HUES64 (cell line): ENCODE measurements at regions not wholly inside any gene's neighbourhood (a gene's known extent, or its start where the extent isn't known, plus 50 kb on each side); places are given as distances from the start of the nearest gene placed in this dataset.

Experiments used
- H3K27ac ChIP-seq: 2 replicates; pipeline ENCODE4 v1.7.0; 2013; ENCODE audit warnings: low read depth, low read length, inconsistent platforms
- H3K27me3 ChIP-seq: 2 replicates; pipeline ENCODE4 v1.6.1; 2013; ENCODE audit warnings: mild to moderate bottlenecking, low read length; ENCODE audit not compliant: insufficient read depth
- H3K36me3 ChIP-seq: 2 replicates; pipeline ENCODE4 v1.6.1; 2013; ENCODE audit warnings: mild to moderate bottlenecking, low read length; ENCODE audit not compliant: insufficient read depth
- H3K4me1 ChIP-seq: 2 replicates; pipeline ENCODE4 v1.6.1; 2013; ENCODE audit warnings: mild to moderate bottlenecking, low read length, moderate library complexity; ENCODE audit not compliant: insufficient read depth
- H3K4me3 ChIP-seq: 2 replicates; pipeline ENCODE4 v1.5.1; 2013; ENCODE audit warnings: mild to moderate bottlenecking, low read length, moderate library complexity
- H3K9ac ChIP-seq: 2 replicates; pipeline ENCODE4 v1.6.1; 2013; ENCODE audit warnings: mild to moderate bottlenecking, low read depth, low read length
- H3K9me3 ChIP-seq: 2 replicates; pipeline ENCODE4 v1.6.1; 2013; ENCODE audit warnings: low read depth, low read length; ENCODE audit not compliant: insufficient read depth
- WGBS: fragments of 150-250, 120-280 bp; methylation state at CpG from one replicate; pipeline ENCODE4 v1.1.7; 2013; ENCODE audit warnings: missing lambda C conversion rate; 5-methylcytosine and 5-hydroxymethylcytosine counted together

GRCh38 chr14:82872494-82872893, 1338.8 kb upstream of the SEL1L start:
- H3K4me3 ChIP-seq: no peak overlapping the region
- H3K27me3 ChIP-seq: no peaks in the 10 kb centered on the region
- no peaks in the 10 kb centered on the region for H3K4me1 ChIP-seq
- WGBS: 65% methylated on average over 8 of the region's 8 CpGs
- H3K9ac ChIP-seq: no peak overlapping the region
- H3K27ac ChIP-seq: no peak overlapping the region
- H3K36me3 ChIP-seq: no peaks in the 10 kb centered on the region
- H3K9me3 ChIP-seq: no peaks in the 10 kb centered on the region

DNA sequence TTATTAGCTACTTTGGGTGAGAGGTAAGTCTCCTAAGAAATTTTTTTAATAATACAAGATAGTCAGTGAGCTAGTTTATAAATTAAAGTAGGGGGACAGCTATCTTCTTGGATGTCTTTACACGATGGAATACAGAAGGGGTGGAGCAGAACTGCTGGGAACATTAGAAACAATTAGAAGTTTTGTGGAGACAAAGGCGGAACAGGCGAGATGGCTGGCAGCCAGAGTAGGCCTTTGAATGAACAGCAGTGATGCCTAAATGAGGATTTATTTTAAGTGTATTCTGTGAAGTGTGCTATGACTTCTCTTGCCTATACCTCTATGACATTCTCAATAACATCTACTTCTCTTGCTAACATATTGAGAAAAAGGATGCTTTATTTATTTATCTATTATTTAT, 1345.3 kb upstream of the SEL1L start:
- H3K4me3 ChIP-seq: no peak overlapping the region
- H3K9me3 ChIP-seq: peaks cover 5% of the 10 kb centered on the region; the same call in 1 of the 2 replicates
- no peaks in the 10 kb centered on the region for H3K4me1 ChIP-seq
- WGBS: 90% methylated on average over 3 of the region's 3 CpGs
- no peak overlapping the region for H3K9ac ChIP-seq
- H3K27ac ChIP-seq: no peak overlapping the region
- H3K27me3 ChIP-seq: no peaks in the 10 kb centered on the region
- no peaks in the 10 kb centered on the region for H3K36me3 ChIP-seq

DNA sequence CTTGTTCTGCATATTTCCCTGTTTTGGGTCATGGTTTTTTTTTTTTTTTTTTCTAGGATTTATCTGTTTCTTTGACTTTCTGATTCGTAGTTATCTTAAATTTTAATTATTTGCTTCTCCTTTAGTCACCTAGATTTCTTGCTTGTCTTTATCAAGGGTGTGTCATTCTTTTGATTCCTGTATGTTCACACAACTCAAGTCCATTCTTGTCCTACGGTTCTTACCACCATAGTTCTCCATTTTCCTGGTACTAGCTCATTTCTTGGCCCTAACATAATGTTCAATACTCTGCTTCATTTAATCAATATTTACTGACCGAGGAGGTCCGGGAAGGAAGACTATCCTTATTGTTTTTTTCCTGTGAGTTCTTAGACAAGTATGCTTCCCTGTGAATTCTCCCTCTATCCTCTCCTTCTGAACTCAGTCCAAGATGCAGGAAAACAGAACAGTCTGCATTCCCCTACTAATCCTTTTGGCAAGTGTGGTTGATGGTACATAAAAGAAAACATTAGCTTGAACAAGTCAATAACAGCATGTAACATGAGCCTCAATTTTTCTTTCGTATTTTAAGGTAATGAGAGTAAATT, 1346.4 kb upstream of the SEL1L start:
- 93% methylated on average over 4 of the region's 5 CpGs for WGBS
- no peak overlapping the region for H3K4me3 ChIP-seq
- peaks cover 5% of the 10 kb centered on the region; the same call in 1 of the 2 replicates for H3K9me3 ChIP-seq
- no peaks in the 10 kb centered on the region for H3K36me3 ChIP-seq
- no peak overlapping the region for H3K9ac ChIP-seq
- no peaks in the 10 kb centered on the region for H3K27me3 ChIP-seq
- H3K4me1 ChIP-seq: no peaks in the 10 kb centered on the region
- no peak overlapping the region for H3K27ac ChIP-seq

- H3K9ac ChIP-seq: no peak overlapping the region
- H3K27ac ChIP-seq: no peak overlapping the region
- H3K27me3 ChIP-seq: no peaks in the 10 kb centered on the region
- peaks cover 5% of the 10 kb centered on the region; the same call in 1 of the 2 replicates for H3K9me3 ChIP-seq
- H3K4me3 ChIP-seq: no peak overlapping the region
- WGBS: 100% methylated on average over 1 of the region's 1 CpG
- H3K36me3 ChIP-seq: no peaks in the 10 kb centered on the region
- no peaks in the 10 kb centered on the region for H3K4me1 ChIP-seq
Measured at GRCh38 chr14:82886670-82887069, 1353.0 kb upstream of the SEL1L start.

DNA sequence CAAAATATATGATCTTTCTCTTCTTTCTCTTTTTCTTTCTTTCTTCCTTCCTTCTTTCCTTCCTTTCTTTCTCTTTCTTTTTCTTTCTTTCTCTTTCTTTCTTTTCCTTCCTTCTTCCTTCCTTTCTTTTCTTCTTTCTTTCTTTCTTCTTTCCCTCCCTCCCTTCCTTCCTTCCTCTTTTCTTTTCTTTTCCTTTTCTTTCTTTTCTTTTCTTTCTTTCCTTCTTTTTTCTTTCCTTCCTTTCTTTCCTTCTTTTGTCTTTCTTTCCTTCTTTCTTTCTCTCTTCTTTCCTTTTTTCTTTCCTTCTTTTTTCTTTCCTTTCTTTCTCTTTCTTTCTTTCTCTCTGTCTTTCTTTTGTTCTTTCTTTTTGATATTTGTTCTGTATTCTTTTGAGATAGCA, 1356.0 kb upstream of the SEL1L start:
- Histone ChIP-seq H3K9ac (no peak overlapping the region), H3K27me3 (no peaks in the 10 kb centered on the region), H3K4me1 (no peaks in the 10 kb centered on the region), H3K36me3 (no peaks in the 10 kb centered on the region), H3K4me3 (no peak overlapping the region), H3K27ac (no peak overlapping the region), H3K9me3 (no peaks in the 10 kb centered on the region)

DNA sequence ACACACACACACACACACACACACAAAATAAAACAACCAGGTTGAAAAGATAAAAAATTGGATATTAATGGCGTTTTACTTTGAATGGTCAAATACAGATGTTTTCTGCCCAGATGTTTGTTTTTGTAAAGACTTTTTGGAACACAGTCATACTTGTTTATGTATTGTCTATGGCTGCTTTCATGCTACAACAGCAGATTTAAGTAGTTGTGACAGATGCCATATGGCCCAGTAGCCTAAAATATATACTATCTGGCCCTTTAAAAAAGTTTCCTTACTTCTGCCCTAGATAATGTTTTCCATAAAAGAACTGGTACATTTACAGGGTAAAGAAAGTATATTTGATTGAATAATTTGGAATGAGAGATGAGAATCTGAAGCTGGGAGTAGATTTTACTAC, 1362.8 kb upstream of the SEL1L start:
- no peak overlapping the region for H3K9ac ChIP-seq
- H3K27me3 ChIP-seq: no peaks in the 10 kb centered on the region
- H3K4me1 ChIP-seq: no peaks in the 10 kb centered on the region
- 87% methylated on average over 1 of the region's 1 CpG for WGBS
- H3K9me3 ChIP-seq: no peaks in the 10 kb centered on the region
- H3K36me3 ChIP-seq: no peaks in the 10 kb centered on the region
- no peak overlapping the region for H3K4me3 ChIP-seq
- H3K27ac ChIP-seq: no peak overlapping the region

- Histone ChIP-seq H3K9me3 (no peaks in the 10 kb centered on the region), H3K27me3 (no peaks in the 10 kb centered on the region), H3K27ac (no peak overlapping the region), H3K4me3 (no peak overlapping the region), H3K9ac (no peak overlapping the region), H3K36me3 (no peaks in the 10 kb centered on the region), H3K4me1 (no peaks in the 10 kb centered on the region)
- WGBS: 96% methylated on average over 3 of the region's 4 CpGs
Measured at GRCh38 chr14:82897469-82898308, 1364.0 kb upstream of the SEL1L start.

- Histone ChIP-seq H3K27ac (no peak overlapping the region), H3K27me3 (no peaks in the 10 kb centered on the region), H3K4me3 (no peak overlapping the region), H3K4me1 (no peaks in the 10 kb centered on the region), H3K36me3 (no peaks in the 10 kb centered on the region), H3K9ac (no peak overlapping the region), H3K9me3 (no peaks in the 10 kb centered on the region)
- WGBS: 85% methylated on average over 2 of the region's 2 CpGs
Measured at GRCh38 chr14:82905762-82906161, 1372.1 kb upstream of the SEL1L start.

DNA sequence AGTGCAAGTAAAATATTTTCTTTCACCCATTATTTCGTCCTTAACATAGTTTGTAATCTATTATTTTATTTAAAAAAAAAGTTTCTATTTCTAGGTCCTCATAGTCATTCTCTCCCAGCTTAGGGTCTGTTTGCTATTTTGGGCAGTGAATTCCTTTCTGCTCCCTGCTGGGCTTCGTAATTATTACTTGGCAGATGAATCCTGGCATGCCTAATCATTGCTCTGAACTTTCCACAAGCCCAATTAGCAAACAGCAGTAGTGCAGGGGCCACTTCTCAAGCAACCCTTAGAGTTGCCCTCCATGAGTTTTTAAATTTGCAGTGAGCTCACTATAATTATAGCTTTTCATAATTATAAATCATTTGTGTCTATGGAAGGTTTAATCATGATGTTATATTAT, 1378.3 kb upstream of the SEL1L start:
- no peak overlapping the region for H3K9ac ChIP-seq
- peaks cover 10% of the 10 kb centered on the region; the same call in 1 of the 2 replicates for H3K4me1 ChIP-seq
- H3K9me3 ChIP-seq: no peaks in the 10 kb centered on the region
- H3K4me3 ChIP-seq: no peak overlapping the region
- no peaks in the 10 kb centered on the region for H3K36me3 ChIP-seq
- no peaks in the 10 kb centered on the region for H3K27me3 ChIP-seq
- no peak overlapping the region for H3K27ac ChIP-seq
- WGBS: 80% methylated on average over 1 of the region's 2 CpGs

GRCh38 chr14:82913396-82913795, 1379.7 kb upstream of the SEL1L start:
- peaks cover 10% of the 10 kb centered on the region; the same call in 1 of the 2 replicates for H3K4me1 ChIP-seq
- no peaks in the 10 kb centered on the region for H3K9me3 ChIP-seq
- H3K27me3 ChIP-seq: no peaks in the 10 kb centered on the region
- no peaks in the 10 kb centered on the region for H3K36me3 ChIP-seq
- no peak overlapping the region for H3K27ac ChIP-seq
- H3K9ac ChIP-seq: no peak overlapping the region
- no peak overlapping the region for H3K4me3 ChIP-seq

DNA sequence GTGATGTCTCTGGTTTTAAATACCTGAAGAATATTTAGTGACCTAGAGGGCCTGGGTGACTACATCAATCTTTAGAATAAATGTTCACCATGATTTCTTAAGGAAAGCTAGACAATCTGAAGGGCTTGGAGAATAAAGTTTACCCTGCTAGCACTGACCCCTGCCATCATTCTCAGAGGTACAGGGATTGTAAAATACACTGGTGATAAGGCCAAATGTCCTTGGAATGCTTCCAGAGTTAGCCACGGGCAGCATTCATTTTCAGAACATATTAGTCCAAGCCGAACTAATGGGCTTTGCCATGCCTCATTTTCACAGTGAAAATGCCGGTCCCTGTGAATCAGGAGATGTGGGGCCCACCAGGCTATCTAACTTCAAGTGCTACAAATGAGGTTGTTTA, 1381.7 kb upstream of the SEL1L start:
- WGBS: 61% methylated on average over 3 of the region's 3 CpGs

More for the DNA sequence above, 1381.7 kb upstream of the SEL1L start:
- peaks cover 10% of the 10 kb centered on the region; the same call in 1 of the 2 replicates for H3K4me1 ChIP-seq
- H3K9ac ChIP-seq: no peak overlapping the region
- no peaks in the 10 kb centered on the region for H3K9me3 ChIP-seq
- no peaks in the 10 kb centered on the region for H3K27me3 ChIP-seq
- no peak overlapping the region for H3K27ac ChIP-seq
- H3K4me3 ChIP-seq: no peak overlapping the region
- H3K36me3 ChIP-seq: no peaks in the 10 kb centered on the region
